Neural progenitor cell (in vitro differentiated cells): ENCODE measurements at regions not wholly inside any gene's neighbourhood (a gene's known extent, or its start where the extent isn't known, plus 50 kb on each side); places are given as distances from the start of the nearest gene placed in this dataset.

Experiments
- DNase-seq: peaks from one replicate; pipeline ENCODE4 v3.0.0-alpha.2; 2016; ENCODE audit warnings: low spot score
- H2AFZ ChIP-seq: fragments of 200-600 bp; sonication (generic); replicated peaks from 2 replicates; pipeline ENCODE4 v1.6.1; 2016; ENCODE audit warnings: antibody characterized with exemption
- H3F3A ChIP-seq: fragments of 200-600 bp; sonication (generic); 2 replicates; pipeline ENCODE4 v1.6.1; 2016; ENCODE audit warnings: antibody characterized with exemption, low read depth
- H3K27ac ChIP-seq: fragments of 200-600 bp; sonication (generic); 2 replicates; pipeline ENCODE4 v1.5.1; 2016; ENCODE audit warnings: mild to moderate bottlenecking
- H3K27me3 ChIP-seq: fragments of 200-600 bp; sonication (generic); 2 replicates; pipeline ENCODE4 v1.6.1; 2016; ENCODE audit warnings: mild to moderate bottlenecking, moderate library complexity
- H3K36me3 ChIP-seq: fragments of 200-600 bp; sonication (generic); 2 replicates; pipeline ENCODE4 v1.5.1; 2016
- H3K4me1 ChIP-seq: fragments of 200-600 bp; sonication (generic); 2 replicates; pipeline ENCODE4 v1.6.1; 2016; ENCODE audit warnings: mixed run types
- H3K4me2 ChIP-seq: fragments of 200-600 bp; sonication (generic); 2 replicates; pipeline ENCODE4 v1.6.1; 2016
- H3K4me3 ChIP-seq: fragments of 200-600 bp; sonication (generic); 2 replicates; pipeline ENCODE4 v1.5.1; 2016
- H3K79me2 ChIP-seq: fragments of 200-600 bp; sonication (generic); 2 replicates; pipeline ENCODE4 v1.6.1; 2016; ENCODE audit warnings: low read depth
- H3K9ac ChIP-seq: fragments of 200-600 bp; sonication (generic); 2 replicates; pipeline ENCODE4 v1.6.1; 2016
- H3K9me3 ChIP-seq: fragments of 200-600 bp; sonication (generic); 2 replicates; pipeline ENCODE4 v1.5.1; 2016; ENCODE audit warnings: low read depth
- H4K20me1 ChIP-seq: fragments of 200-600 bp; sonication (generic); 2 replicates; pipeline ENCODE4 v1.6.1; 2016; ENCODE audit warnings: low read depth
- H3K27ac Mint-ChIP-seq: 3 replicates; pipeline ENCODE4 v1.8.0; 2021; ENCODE audit warnings: mixed read lengths
- H3K27me3 Mint-ChIP-seq: 2 replicates; pipeline ENCODE4 v1.8.0; 2022; ENCODE audit warnings: low read depth, mild to moderate bottlenecking, inconsistent platforms, moderate library complexity, mixed read lengths; ENCODE audit not compliant: insufficient read depth
- H3K36me3 Mint-ChIP-seq: 3 replicates; pipeline ENCODE4 v1.8.0; 2021; ENCODE audit warnings: mixed read lengths
- H3K4me1 Mint-ChIP-seq: 3 replicates; pipeline ENCODE4 v1.8.0; 2021; ENCODE audit warnings: mixed read lengths
- H3K4me3 Mint-ChIP-seq: 3 replicates; pipeline ENCODE4 v1.8.0; 2021; ENCODE audit warnings: mild to moderate bottlenecking, moderate library complexity, mixed read lengths
- H3K9me3 Mint-ChIP-seq: 3 replicates; pipeline ENCODE4 v1.8.0; 2020; ENCODE audit warnings: mixed read lengths
- EZH2 ChIP-seq: fragments of 200-600 bp; sonication (generic); IDR thresholded peaks from 2 replicates; pipeline ENCODE4 v1.6.1; 2017; ENCODE audit warnings: antibody characterized with exemption, mild to moderate bottlenecking, moderate library complexity
- EZH2phosphoT487 ChIP-seq: fragments of 200-600 bp; sonication (generic); IDR thresholded peaks from 2 replicates; pipeline ENCODE4 v1.6.1; 2017; ENCODE audit warnings: antibody characterized with exemption
- TF ChIP-seq, protein P1 (sequence below): fragments of 200-600 bp; sonication (generic); IDR thresholded peaks from 2 replicates; pipeline ENCODE4 v1.5.1; 2017; ENCODE audit warnings: antibody characterized with exemption, mild to moderate bottlenecking

DNA sequence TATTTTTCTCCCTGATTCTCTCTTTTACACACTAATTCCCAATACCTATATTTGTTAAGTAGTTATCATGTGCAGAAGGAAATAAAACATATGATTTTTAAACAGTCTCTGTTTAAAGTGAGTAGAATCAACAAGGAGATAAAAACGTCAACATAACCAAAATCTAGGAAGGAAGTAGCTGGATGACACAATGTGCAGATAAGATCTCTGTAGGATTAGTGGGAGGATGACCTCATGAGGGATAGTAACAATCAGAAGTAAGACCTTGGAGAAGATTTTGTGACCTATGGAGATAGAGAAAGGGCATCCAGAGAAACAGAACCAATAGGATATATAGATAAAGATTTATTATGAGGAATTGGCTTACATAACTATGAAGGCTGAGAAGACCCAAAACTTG, 262.6 kb upstream of the CDH11 start:
- H3K4me1 Mint-ChIP-seq = peaks cover 2% of the 10 kb centered on the region
- no peak overlapping the region for H3K4me2 ChIP-seq

DNA sequence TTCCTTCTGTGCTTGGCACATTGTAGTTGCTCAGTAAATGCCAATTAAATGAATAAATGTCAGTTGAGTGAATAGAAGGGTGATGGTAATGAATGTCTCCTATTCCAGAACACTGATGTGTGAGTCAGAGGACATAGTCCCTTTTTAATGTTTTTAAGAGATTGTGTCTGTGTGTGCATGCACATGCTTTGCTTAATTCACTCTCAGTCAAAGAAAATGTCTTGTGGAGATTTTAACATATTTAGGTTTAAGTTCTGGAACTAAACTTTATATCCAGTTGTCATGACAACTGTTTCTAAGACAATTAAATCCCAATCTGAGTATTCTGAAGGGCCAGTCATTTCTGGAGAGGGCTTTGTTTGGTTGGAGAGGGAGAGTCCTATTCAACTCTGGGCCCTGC, 255.3 kb upstream of the CDH11 start:
- no peak overlapping the region for H3K27ac ChIP-seq
- no peaks in the 10 kb centered on the region for H3K27me3 ChIP-seq
- peaks cover 22% of the 10 kb centered on the region for H3K4me1 ChIP-seq
- H3K79me2 ChIP-seq = no peaks in the 10 kb centered on the region
- H3K9me3 ChIP-seq = no peaks in the 10 kb centered on the region
- peaks cover 3% of the 10 kb centered on the region for H3K27me3 Mint-ChIP-seq
- no peak overlapping the region for H3K9ac ChIP-seq
- no peak overlapping the region for H3K27ac Mint-ChIP-seq
- DNase-seq = no peak
- no peak overlapping the region for H3K4me2 ChIP-seq
- H3K36me3 Mint-ChIP-seq = no peaks in the 10 kb centered on the region
- no peaks in the 10 kb centered on the region for H3F3A ChIP-seq
- H3K4me3 ChIP-seq = no peak overlapping the region
- H3K36me3 ChIP-seq = no peaks in the 10 kb centered on the region
- H4K20me1 ChIP-seq = no peaks in the 10 kb centered on the region
- H3K4me1 Mint-ChIP-seq = peaks cover 36% of the 10 kb centered on the region
- TF ChIP-seq EZH2phosphoT487 (no peak), EZH2 (no peak)
- TF ChIP-seq, protein P1, sequence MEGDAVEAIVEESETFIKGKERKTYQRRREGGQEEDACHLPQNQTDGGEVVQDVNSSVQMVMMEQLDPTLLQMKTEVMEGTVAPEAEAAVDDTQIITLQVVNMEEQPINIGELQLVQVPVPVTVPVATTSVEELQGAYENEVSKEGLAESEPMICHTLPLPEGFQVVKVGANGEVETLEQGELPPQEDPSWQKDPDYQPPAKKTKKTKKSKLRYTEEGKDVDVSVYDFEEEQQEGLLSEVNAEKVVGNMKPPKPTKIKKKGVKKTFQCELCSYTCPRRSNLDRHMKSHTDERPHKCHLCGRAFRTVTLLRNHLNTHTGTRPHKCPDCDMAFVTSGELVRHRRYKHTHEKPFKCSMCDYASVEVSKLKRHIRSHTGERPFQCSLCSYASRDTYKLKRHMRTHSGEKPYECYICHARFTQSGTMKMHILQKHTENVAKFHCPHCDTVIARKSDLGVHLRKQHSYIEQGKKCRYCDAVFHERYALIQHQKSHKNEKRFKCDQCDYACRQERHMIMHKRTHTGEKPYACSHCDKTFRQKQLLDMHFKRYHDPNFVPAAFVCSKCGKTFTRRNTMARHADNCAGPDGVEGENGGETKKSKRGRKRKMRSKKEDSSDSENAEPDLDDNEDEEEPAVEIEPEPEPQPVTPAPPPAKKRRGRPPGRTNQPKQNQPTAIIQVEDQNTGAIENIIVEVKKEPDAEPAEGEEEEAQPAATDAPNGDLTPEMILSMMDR = no peak
- no peaks in the 10 kb centered on the region for H3K9me3 Mint-ChIP-seq
- H3K4me3 Mint-ChIP-seq = no peak overlapping the region
- no peak overlapping the region for H2AFZ ChIP-seq

More for the DNA sequence above, 262.6 kb upstream of the CDH11 start:
- Mint-ChIP-seq H3K27me3 (peaks cover 3% of the 10 kb centered on the region), H3K4me3 (no peak overlapping the region), H3K36me3 (no peaks in the 10 kb centered on the region), H3K27ac (no peak overlapping the region), H3K9me3 (peaks cover 10% of the 10 kb centered on the region)
- Histone ChIP-seq H3K36me3 (no peaks in the 10 kb centered on the region), H3K4me3 (no peak overlapping the region), H3K27ac (no peak overlapping the region), H3K79me2 (no peaks in the 10 kb centered on the region), H4K20me1 (no peaks in the 10 kb centered on the region), H3K4me1 (no peaks in the 10 kb centered on the region), H3F3A (no peaks in the 10 kb centered on the region), H3K27me3 (no peaks in the 10 kb centered on the region), H3K9me3 (no peaks in the 10 kb centered on the region), H2AFZ (no peak overlapping the region), H3K9ac (no peak overlapping the region)
- TF ChIP-seq EZH2phosphoT487 = no peak
- no peak for TF ChIP-seq EZH2
- TF ChIP-seq, protein P1 = no peak
- no peak for DNase-seq

DNA sequence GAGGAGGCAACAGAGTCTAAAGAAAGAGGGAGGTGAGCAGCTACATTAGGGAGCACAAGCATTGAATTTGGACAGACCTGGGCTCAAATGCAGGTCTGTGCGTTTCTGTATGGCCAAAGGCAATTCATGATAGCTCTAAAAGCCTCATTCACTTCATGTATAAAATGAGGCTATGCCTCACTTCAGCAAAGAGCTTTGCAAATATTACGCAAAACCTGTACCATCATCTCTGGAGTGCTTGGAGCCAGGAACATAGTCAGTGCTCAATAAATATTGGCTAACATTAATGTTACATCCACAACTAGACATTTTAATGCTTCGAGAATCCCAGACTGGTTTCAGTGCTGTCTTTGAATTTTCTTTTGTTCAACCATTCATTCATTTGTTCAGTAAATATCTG, 254.7 kb upstream of the CDH11 start:
- DNase-seq = no peak
- Histone ChIP-seq H3K4me3 (no peak overlapping the region), H3K27me3 (no peaks in the 10 kb centered on the region), H3K27ac (no peak overlapping the region), H3K36me3 (no peaks in the 10 kb centered on the region), H3K79me2 (no peaks in the 10 kb centered on the region), H3K9ac (no peak overlapping the region), H3K9me3 (no peaks in the 10 kb centered on the region), H3K4me1 (peaks cover 22% of the 10 kb centered on the region), H3K4me2 (no peak overlapping the region), H2AFZ (no peak overlapping the region), H4K20me1 (no peaks in the 10 kb centered on the region), H3F3A (no peaks in the 10 kb centered on the region)
- no peak overlapping the region for H3K4me3 Mint-ChIP-seq
- H3K36me3 Mint-ChIP-seq = no peaks in the 10 kb centered on the region
- H3K27ac Mint-ChIP-seq = no peak overlapping the region
- H3K27me3 Mint-ChIP-seq = peaks cover 3% of the 10 kb centered on the region
- no peak for TF ChIP-seq EZH2
- TF ChIP-seq, protein P1 = no peak
- peaks cover 40% of the 10 kb centered on the region for H3K4me1 Mint-ChIP-seq
- no peaks in the 10 kb centered on the region for H3K9me3 Mint-ChIP-seq

DNA sequence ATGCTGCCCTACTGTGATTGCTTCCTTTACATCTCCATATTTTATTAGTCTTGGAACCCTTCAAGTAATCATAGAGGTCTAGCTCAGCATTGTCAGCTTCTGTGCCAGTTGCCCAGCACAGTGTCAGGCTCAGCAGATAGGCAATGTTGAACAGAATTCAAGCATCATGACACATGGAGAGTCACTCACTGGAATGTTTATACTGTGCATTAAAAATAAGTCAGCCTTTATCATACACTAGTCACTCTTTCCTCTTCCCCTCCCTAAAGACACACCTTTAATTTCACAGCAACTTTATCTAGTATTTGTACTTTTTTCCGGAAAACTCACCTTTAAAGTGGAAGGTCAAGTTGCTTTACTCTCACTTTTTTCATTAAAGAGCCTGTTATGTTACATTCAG, 253.8 kb upstream of the CDH11 start:
- Mint-ChIP-seq H3K27ac (no peak overlapping the region), H3K27me3 (peaks cover 3% of the 10 kb centered on the region), H3K9me3 (no peaks in the 10 kb centered on the region), H3K4me1 (peaks cover 40% of the 10 kb centered on the region), H3K4me3 (no peak overlapping the region), H3K36me3 (no peaks in the 10 kb centered on the region)
- Histone ChIP-seq H3K4me3 (no peak overlapping the region), H3K36me3 (no peaks in the 10 kb centered on the region), H3K79me2 (no peaks in the 10 kb centered on the region), H3K4me1 (peaks cover 22% of the 10 kb centered on the region), H3K27ac (no peak overlapping the region), H3K27me3 (no peaks in the 10 kb centered on the region), H3F3A (no peaks in the 10 kb centered on the region), H4K20me1 (no peaks in the 10 kb centered on the region), H3K4me2 (no peak overlapping the region), H3K9ac (no peak overlapping the region), H2AFZ (no peak overlapping the region), H3K9me3 (no peaks in the 10 kb centered on the region)
- DNase-seq = no peak
- TF ChIP-seq, protein P1 = no peak
